Vagina (tissue), 2 donors: ENCODE measurements at regions not wholly inside any gene's neighbourhood (a gene's known extent, or its start where the extent isn't known, plus 50 kb on each side); places are given as distances from the start of the nearest gene placed in this dataset.

Experiments
- CTCF ChIP-seq, 3 experiments: fragments of 450-650 bp in 2 of 3; fragments of 200-600 bp in 1 of 3; sonication (generic) in 1 of 3; IDR thresholded peaks; one replicate each; pipeline ENCODE4 v1.5.1; 2017 to 2019; ENCODE audit warnings: antibody characterized with exemption in 3 of 3, mild to moderate bottlenecking in 2 of 3, moderate library complexity in 2 of 3
- POLR2A ChIP-seq, 2 donors: fragments of 450-650 bp; IDR thresholded peaks; one replicate each; pipeline ENCODE4 v1.6.1; 2017; ENCODE audit warnings: antibody characterized with exemption in 2 of 2, mild to moderate bottlenecking in 2 of 2, moderate library complexity in 2 of 2
- POLR2AphosphoS5 ChIP-seq, 2 donors: sonication (generic); formaldehyde crosslinking; IDR thresholded peaks; one replicate each; pipeline ENCODE4 v1.9.0; 2017; ENCODE audit warnings: antibody characterized with exemption in 2 of 2, mild to moderate bottlenecking in 2 of 2, low read depth in 1 of 2; ENCODE audit not compliant: insufficient read depth in 1 of 2

GRCh38 chr7:87047-87446 is 105.3 kb upstream of the FAM20C start:
- TF ChIP-seq CTCF (IDR thresholded peaks at IDR 0.05) (no peak), POLR2A (IDR thresholded peaks at IDR 0.05) (no peak), POLR2AphosphoS5 (IDR thresholded peaks at IDR 0.05; ENCODE audit: insufficient read depth in 1 of 2, low read depth in 1 of 2) (no peak)
